GM18507 (cell line): ENCODE measurements at regions not wholly inside any gene's neighbourhood (a gene's known extent, or its start where the extent isn't known, plus 50 kb on each side); places are given as distances from the start of the nearest gene placed in this dataset.
"Not testable (repeated sequence)": the region's sequence is repeated elsewhere in the genome, so short reads cannot be mapped to it uniquely, and the experiment has no call there.

Experiments
- DNase-seq: peaks from one replicate; pipeline ENCODE4 v3.0.0; 2011; ENCODE audit warnings: low read depth; ENCODE audit not compliant: insufficient read length; ENCODE audit errors: extremely low spot score
- FAIRE-seq: peaks from 2 replicates; lab custom pipeline; 2011; peaks lifted over from hg19 to GRCh38; lab: Jason Lieb, UNC

- no peak for FAIRE-seq
- no peak for DNase-seq
Measured at GRCh38 chr7:91717681-91718470, 162.6 kb downstream of the MTERF1 start.

DNA sequence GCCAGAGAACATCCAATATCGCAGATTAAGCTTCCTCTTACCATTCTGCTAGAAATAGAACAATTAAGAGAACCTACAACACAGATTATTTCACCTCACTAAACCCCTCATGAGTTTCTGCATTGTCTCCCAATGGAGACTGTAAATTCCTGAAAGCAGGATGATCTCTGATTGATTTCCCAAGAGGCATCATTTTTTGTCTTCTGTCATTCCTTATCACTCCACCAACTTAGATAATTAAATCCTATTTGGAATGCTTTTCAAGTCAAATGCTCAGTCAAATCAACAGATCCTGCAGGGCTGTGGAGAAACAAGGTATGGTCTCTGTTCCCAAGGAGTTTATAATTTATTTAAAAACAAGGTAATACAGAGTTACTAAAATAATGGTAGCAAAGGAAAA is 161.5 kb downstream of the MTERF1 start:
- FAIRE-seq = no peak
- DNase-seq = no peak

DNA sequence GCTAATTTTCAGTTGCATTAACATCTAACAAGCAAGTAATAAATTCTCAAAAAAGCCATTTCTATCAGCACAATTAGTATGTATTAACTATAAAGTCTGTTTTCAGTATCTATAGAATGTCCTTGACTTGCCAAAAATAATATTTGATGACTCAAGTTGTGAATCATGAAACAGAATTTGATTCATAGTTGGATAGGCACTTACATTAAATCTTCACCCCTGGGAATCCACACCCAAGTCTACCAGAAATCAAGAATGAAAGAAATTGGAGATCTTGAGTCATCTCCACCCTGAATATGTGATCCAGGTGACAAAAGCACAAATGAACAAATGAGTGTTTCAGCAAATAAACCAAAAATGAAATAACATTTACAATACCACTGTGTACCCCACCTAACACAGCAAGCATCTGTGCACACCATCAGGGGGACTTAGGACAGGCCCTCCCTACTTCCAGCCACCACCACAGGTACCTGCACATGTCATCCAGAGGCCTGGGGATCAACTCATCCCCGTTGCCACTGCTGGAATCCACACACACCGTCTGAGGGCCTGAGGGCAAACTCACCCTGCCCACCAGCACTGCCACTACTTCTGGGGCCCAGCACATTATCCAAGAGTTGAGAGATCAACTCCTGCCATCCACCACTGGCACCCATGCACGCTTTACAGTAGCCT is 160.1 kb downstream of the MTERF1 start:
- FAIRE-seq (no peak), DNase-seq (no peak)

DNA sequence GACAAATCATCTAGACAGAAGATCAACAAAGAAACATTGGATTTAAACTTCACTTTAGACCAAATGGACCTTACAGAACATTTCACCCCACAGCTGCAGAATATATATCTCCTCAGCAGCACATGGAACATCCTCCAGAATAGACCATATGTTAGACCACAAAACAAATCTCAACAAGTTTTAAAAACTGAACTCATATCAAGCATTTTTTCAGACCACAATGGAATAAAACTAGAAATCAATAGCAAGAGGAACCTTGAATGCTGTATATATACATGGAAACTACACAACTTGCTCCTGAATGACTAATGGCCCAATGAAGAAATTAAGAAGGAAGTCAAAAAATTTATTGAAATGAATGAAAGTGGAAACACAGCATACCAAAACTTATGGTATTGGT is 157.7 kb downstream of the MTERF1 start:
- FAIRE-seq = no peak
- no peak for DNase-seq

DNA sequence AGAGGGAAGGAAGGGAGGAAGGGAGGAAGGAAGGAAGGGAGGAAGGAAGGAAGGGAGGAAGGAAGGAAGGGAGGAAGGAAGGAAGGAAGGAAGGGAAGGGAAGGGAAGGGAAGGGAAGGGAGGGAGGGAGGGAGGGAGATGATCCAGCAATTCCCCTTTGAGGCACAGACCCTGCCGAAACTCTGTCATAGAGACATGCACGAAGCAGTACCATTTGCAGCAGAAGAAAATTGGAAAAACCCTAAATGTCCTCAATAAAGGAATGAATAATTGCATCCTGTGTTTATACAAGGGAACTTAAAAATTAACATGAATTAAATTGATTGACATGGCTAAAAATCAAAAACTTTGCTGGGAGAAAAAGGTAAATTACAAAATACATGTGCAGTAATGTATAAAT is 151.5 kb downstream of the MTERF1 start:
- not testable (repeated sequence) for FAIRE-seq, DNase-seq

- FAIRE-seq (no peak), DNase-seq (no peak)
Measured at GRCh38 chr7:91731976-91732375, 148.5 kb downstream of the MTERF1 start.

DNA sequence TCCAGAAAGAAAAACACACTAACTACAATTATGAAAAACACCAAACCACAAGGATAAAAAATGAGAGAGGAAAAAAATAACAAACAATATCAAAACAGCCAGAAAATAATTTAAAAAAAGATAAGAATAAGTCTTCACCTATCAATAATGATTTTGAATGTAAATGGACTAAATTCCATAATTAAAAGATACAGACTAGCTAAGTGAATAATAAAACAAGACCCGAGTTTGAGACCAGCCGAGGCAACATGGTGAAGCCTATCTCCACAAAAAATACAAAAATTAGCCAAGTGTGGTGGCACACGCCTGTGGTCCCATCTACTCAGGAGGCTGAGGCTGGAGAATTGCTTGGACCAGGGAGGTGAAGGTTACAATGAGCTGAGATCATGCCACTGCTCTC is 131.1 kb downstream of the MTERF1 start:
- FAIRE-seq = no peak
- DNase-seq = no peak

DNA sequence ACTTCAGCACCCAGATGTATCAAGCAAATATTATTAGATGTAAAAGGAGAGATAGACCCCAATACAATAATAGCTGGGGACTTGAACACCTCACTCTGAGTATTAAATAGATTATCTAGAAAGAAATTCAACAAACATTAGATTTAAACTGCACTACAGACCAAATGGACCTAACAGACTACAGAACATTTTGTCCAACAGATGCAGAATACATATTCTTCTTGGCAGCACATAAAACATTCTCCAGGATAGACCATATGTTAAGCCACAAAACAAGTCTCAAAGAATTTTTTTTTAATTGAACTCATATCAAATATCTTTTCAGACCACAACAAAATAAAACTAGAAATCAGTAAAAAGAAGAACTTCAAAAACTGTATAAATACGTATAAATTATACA is 130.4 kb downstream of the MTERF1 start:
- FAIRE-seq (no peak), DNase-seq (no peak)

DNA sequence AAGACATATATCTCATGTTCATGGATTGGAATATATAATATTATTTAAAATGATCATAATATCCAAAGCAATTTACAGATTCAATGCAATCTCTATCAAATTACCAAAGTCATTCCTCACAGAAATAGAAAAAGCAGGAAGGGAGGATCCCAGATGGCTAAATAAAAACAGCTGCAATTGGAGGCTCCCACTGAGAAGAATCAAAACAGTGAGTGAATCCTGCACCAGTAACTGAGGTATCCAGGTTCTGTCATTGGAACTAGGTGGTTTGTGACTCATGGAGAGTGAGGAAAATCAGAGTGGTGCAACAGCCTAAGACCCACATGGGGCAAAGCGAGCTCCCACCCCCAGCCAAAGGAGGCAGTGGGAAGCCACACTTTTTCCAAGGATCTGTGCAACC is 128.4 kb downstream of the MTERF1 start:
- DNase-seq = no peak
- FAIRE-seq = no peak

- not testable (repeated sequence) for DNase-seq, FAIRE-seq
Measured at GRCh38 chr7:91754280-91754679, 126.2 kb downstream of the MTERF1 start.

DNA sequence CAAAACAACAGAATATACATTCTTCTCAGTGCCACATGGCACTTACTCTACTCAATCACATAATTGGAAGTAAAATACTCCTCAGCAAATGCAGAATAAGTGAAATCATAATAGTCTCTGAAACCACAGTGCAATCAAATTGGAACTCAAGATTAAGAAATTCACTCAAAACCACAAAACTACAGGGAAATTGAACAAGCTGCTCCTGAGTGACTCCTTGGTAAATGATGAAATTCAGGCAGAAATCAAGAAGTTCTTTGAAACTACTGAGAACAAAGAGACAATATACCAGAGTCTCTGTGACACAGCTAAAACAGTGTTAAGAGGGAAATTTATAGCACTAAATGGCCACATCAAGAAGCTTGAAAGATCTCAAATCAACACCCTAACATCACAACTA is 125.4 kb downstream of the MTERF1 start:
- not testable (repeated sequence) for FAIRE-seq, DNase-seq

DNA sequence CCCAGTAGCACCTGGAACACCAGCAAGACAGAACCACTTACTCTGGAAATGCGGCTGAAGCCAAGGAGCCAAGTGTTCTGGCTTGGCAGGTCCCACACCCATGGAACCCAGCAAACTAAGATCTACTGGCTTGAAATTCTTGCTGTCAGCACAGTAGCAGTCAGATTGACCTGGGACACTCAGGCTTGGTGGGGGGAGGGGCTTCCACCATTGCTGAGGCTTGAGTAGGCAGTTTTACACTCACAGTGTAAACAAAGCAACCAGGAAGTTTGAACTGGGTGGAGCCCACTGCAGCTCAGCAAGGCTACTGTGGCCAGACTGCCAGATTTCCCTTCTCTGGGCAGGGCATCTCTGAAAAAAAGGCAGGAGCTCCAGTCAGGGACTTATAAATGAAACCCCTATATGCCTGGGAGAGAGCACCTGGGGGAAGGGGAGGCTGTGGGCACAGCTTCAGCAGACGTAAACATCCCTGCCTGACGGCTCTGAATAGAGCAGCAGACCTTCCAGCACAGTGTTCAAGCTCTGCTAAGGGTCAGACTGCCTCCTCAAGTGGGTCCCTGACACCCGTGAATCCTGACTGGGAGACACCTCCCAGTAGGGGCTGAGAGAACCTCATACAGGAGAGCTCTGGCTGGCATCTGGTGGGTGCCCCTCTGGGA is 121.2 kb downstream of the MTERF1 start:
- FAIRE-seq (no peak), DNase-seq (no peak)

GRCh38 chr7:91767820-91768219 is 112.7 kb downstream of the MTERF1 start:
- FAIRE-seq = no peak
- no peak for DNase-seq

GRCh38 chr7:91771394-91771793 is 109.1 kb downstream of the MTERF1 start:
- DNase-seq (no peak), FAIRE-seq (no peak)

DNA sequence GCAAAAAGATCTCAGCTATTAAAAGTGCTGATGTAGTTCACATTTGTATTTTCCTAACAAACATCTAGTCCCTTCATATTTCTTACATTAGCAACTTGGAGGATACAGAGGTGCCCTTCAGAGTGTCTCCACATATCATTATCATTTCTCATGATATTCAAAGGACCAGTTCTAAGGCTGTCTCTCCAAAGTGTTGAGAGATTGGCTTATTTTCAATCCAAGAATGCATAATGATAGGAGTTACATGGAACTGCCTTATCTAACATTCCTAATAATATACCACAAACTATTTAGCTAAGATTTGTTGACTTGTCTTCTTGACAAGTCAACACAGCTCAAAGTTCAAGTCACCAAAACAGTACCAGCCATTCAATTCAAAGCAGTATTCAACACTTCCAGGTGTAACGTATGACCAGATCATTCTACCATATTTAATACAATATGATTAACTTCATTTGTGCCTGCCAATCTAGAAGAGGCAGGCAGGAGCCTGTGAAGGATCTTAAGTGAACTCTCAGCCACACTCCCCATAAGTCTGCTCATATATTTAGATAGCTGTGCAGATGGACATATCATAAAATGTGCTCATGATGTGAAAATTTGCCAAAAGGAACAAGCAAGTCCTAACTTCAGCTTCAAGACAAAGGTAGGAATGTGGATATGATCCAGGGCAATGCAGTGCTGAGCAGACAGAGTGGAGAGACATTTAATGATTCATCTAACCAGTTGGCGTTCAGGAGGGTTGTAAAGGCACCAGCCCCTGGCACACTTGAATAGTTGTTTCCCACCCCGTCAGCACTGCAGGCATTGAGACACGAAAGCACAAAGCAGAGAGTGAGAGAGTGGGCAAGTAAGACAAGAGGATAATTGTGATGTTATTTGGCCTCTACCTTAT is 108.3 kb downstream of the MTERF1 start:
- DNase-seq (no peak), FAIRE-seq (no peak)

- FAIRE-seq = no peak
- no peak for DNase-seq
Measured at GRCh38 chr7:91776171-91776570, 104.3 kb downstream of the MTERF1 start.

GRCh38 chr7:91777522-91777921 is 103.0 kb downstream of the MTERF1 start:
- FAIRE-seq (no peak), DNase-seq (no peak)

DNA sequence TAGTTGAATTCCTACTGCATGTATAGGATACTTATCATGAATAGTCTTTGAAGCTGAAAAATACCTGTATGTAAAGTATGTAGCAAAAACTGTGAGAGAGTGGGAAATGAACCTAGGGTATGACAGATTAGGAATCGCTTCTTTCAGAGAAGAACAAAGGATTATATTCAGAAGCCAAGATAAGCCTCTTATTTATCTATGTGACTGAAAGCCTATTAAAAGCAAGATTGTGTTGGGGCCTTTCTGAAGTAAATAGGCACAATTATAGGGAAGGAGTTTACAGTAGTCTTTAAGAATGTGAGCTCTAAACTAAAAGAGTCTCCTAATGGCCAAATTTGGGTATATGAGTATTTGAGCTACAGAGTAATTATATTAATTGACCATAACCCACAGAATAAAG is 102.1 kb downstream of the MTERF1 start:
- FAIRE-seq (no peak), DNase-seq (no peak)

GRCh38 chr7:91780521-91780920 is 100.0 kb downstream of the MTERF1 start:
- no peak for FAIRE-seq
- no peak for DNase-seq

GRCh38 chr7:91784469-91784868 is 96.0 kb downstream of the MTERF1 start:
- DNase-seq (no peak), FAIRE-seq (no peak)
